WTC11 (cell line): ENCODE measurements at regions not wholly inside any gene's neighbourhood (a gene's known extent, or its start where the extent isn't known, plus 50 kb on each side); places are given as distances from the start of the nearest gene placed in this dataset.

ENCODE experiments used
- ATAC-seq: fragments of 200-7000 bp; cut with Tn5 transposase; 2 replicates; pipeline ENCODE4 v1.10.0; 2021; ENCODE audit warnings: mild to moderate bottlenecking, moderate library complexity
- CTCF ChIA-PET: fragments of 300-600 bp; sonication (Branson Sonifier 250); formaldehyde crosslinking; loops from one replicate; lab custom pipeline; 2021; ENCODE audit warnings: antibody characterized with exemption; lab: Charles Lee
- POLR2A ChIA-PET: fragments of 350-600 bp; sonication (Branson Sonifier 250); formaldehyde crosslinking; loops from one replicate; lab custom pipeline; 2021; ENCODE audit warnings: antibody characterized with exemption; lab: Charles Lee
- DNase-seq: peaks from one replicate; pipeline ENCODE4 v3.0.0; 2021; ENCODE audit warnings: low spot score
- H3K27ac Mint-ChIP-seq: 2 replicates; pipeline ENCODE4 v1.8.0; 2021; ENCODE audit warnings: mixed read lengths
- H3K27me3 Mint-ChIP-seq: 2 replicates; pipeline ENCODE4 v1.8.0; 2021; ENCODE audit warnings: low read depth, mild to moderate bottlenecking, moderate library complexity, mixed read lengths
- H3K36me3 Mint-ChIP-seq: 2 replicates; pipeline ENCODE4 v1.8.0; 2021; ENCODE audit warnings: mixed read lengths
- H3K4me1 Mint-ChIP-seq: 2 replicates; pipeline ENCODE4 v1.8.0; 2022; ENCODE audit warnings: mixed read lengths
- H3K4me3 Mint-ChIP-seq: 2 replicates; pipeline ENCODE4 v1.8.0; 2021; ENCODE audit warnings: mild to moderate bottlenecking, moderate library complexity, mixed read lengths
- H3K9me3 Mint-ChIP-seq: 2 replicates; pipeline ENCODE4 v1.8.0; 2021; ENCODE audit warnings: mixed read lengths
- FOXJ3 ChIP-seq: sonication (generic); formaldehyde crosslinking; IDR thresholded peaks from 2 replicates; pipeline ENCODE4 v1.9.0; 2021; ENCODE audit warnings: missing genetic modification reagents, mild to moderate bottlenecking, borderline replicate concordance
- FOXK1 ChIP-seq: sonication (generic); formaldehyde crosslinking; IDR thresholded peaks from 2 replicates; pipeline ENCODE4 v1.8.0; 2022; ENCODE audit warnings: mild to moderate bottlenecking, moderate library complexity, missing genetic modification reagents
- GABPB1 ChIP-seq: sonication (generic); formaldehyde crosslinking; IDR thresholded peaks from 2 replicates; pipeline ENCODE4 v1.8.1; 2023; ENCODE audit warnings: mild to moderate bottlenecking, missing genetic modification reagents
- HMGA2 ChIP-seq: fragments of 250-450 bp; sonication (Bioruptor Pico); IDR thresholded peaks from 2 replicates; pipeline ENCODE4 v1.4.0; 2021; ENCODE audit warnings: mild to moderate bottlenecking, moderate library complexity
- JUN ChIP-seq: sonication (generic); formaldehyde crosslinking; IDR thresholded peaks from 2 replicates; pipeline ENCODE4 v1.8.0; 2023; ENCODE audit warnings: mild to moderate bottlenecking, missing genetic modification reagents
- NR2C2 ChIP-seq: sonication (generic); formaldehyde crosslinking; IDR thresholded peaks from 2 replicates; pipeline ENCODE4 v1.8.0; 2022; ENCODE audit warnings: mild to moderate bottlenecking, missing genetic modification reagents
- OVOL2 ChIP-seq: fragments of 250-450 bp; sonication (Bioruptor Pico); IDR thresholded peaks from 2 replicates; pipeline ENCODE4 v1.9.0; 2021; ENCODE audit warnings: mild to moderate bottlenecking, borderline replicate concordance
- RELA ChIP-seq: sonication (generic); formaldehyde crosslinking; IDR thresholded peaks from 2 replicates; pipeline ENCODE4 v1.8.1; 2022; ENCODE audit warnings: missing genetic modification reagents, mild to moderate bottlenecking, borderline replicate concordance
- SMAD3 ChIP-seq: sonication (generic); formaldehyde crosslinking; IDR thresholded peaks from 2 replicates; pipeline ENCODE4 v1.8.0; 2022; ENCODE audit warnings: missing genetic modification reagents, mild to moderate bottlenecking, borderline replicate concordance
- SMAD4 ChIP-seq: sonication (generic); formaldehyde crosslinking; IDR thresholded peaks from 2 replicates; pipeline ENCODE4 v1.8.0; 2022; ENCODE audit warnings: mild to moderate bottlenecking, missing genetic modification reagents
- SOX15 ChIP-seq: fragments of 250-450 bp; sonication (Bioruptor Pico); IDR thresholded peaks from 2 replicates; pipeline ENCODE4 v1.9.0; 2021; ENCODE audit warnings: mild to moderate bottlenecking
- ZNF138 ChIP-seq: sonication (generic); formaldehyde crosslinking; conservative IDR thresholded peaks from 2 replicates; pipeline ENCODE4 v1.8.1; 2022; ENCODE audit warnings: mild to moderate bottlenecking, moderate library complexity, missing genetic modification reagents
- ZNF219 ChIP-seq: sonication (generic); formaldehyde crosslinking; IDR thresholded peaks from 2 replicates; pipeline ENCODE4 v1.8.0; 2023; ENCODE audit warnings: missing genetic modification reagents, mild to moderate bottlenecking, borderline replicate concordance
- ZNF263 ChIP-seq: sonication (generic); formaldehyde crosslinking; IDR thresholded peaks from 2 replicates; pipeline ENCODE4 v1.8.1; 2022; ENCODE audit warnings: low read depth, mild to moderate bottlenecking, moderate library complexity, missing genetic modification reagents
- ZNF396 ChIP-seq: fragments of 250-450 bp; sonication (Bioruptor Pico); IDR thresholded peaks from 2 replicates; pipeline ENCODE4 v1.8.0; 2021; ENCODE audit warnings: mild to moderate bottlenecking, moderate library complexity, borderline replicate concordance
- TF ChIP-seq, protein P1 (sequence below): sonication (generic); formaldehyde crosslinking; IDR thresholded peaks from 2 replicates; pipeline ENCODE4 v1.8.0; 2022; ENCODE audit warnings: mild to moderate bottlenecking, missing genetic modification reagents
- TF ChIP-seq, protein P2 (sequence below): sonication (generic); formaldehyde crosslinking; IDR thresholded peaks from 2 replicates; pipeline ENCODE4 v1.8.1; 2023; ENCODE audit warnings: mild to moderate bottlenecking, missing genetic modification reagents, moderate library complexity
- TF ChIP-seq, protein P3 (sequence below): sonication (generic); formaldehyde crosslinking; IDR thresholded peaks from 2 replicates; pipeline ENCODE4 v1.8.0; 2022; ENCODE audit warnings: mild to moderate bottlenecking, missing genetic modification reagents
- TF ChIP-seq, protein P4 (sequence below): sonication (generic); formaldehyde crosslinking; IDR thresholded peaks from 2 replicates; pipeline ENCODE4 v1.8.0; 2023; ENCODE audit warnings: missing genetic modification reagents
- TF ChIP-seq, protein P5 (sequence below): sonication (generic); formaldehyde crosslinking; IDR thresholded peaks from 2 replicates; pipeline ENCODE4 v1.8.1; 2023; ENCODE audit warnings: mild to moderate bottlenecking, missing genetic modification reagents, borderline replicate concordance
- TF ChIP-seq, protein P6 (sequence below): sonication (generic); formaldehyde crosslinking; IDR thresholded peaks from 2 replicates; pipeline ENCODE4 v1.8.0; 2022; ENCODE audit warnings: mild to moderate bottlenecking, missing genetic modification reagents
- TF ChIP-seq, protein P7 (sequence below): fragments of 250-450 bp; sonication (Bioruptor Pico); IDR thresholded peaks from 2 replicates; pipeline ENCODE4 v1.9.0; 2021; ENCODE audit warnings: mild to moderate bottlenecking

DNA sequence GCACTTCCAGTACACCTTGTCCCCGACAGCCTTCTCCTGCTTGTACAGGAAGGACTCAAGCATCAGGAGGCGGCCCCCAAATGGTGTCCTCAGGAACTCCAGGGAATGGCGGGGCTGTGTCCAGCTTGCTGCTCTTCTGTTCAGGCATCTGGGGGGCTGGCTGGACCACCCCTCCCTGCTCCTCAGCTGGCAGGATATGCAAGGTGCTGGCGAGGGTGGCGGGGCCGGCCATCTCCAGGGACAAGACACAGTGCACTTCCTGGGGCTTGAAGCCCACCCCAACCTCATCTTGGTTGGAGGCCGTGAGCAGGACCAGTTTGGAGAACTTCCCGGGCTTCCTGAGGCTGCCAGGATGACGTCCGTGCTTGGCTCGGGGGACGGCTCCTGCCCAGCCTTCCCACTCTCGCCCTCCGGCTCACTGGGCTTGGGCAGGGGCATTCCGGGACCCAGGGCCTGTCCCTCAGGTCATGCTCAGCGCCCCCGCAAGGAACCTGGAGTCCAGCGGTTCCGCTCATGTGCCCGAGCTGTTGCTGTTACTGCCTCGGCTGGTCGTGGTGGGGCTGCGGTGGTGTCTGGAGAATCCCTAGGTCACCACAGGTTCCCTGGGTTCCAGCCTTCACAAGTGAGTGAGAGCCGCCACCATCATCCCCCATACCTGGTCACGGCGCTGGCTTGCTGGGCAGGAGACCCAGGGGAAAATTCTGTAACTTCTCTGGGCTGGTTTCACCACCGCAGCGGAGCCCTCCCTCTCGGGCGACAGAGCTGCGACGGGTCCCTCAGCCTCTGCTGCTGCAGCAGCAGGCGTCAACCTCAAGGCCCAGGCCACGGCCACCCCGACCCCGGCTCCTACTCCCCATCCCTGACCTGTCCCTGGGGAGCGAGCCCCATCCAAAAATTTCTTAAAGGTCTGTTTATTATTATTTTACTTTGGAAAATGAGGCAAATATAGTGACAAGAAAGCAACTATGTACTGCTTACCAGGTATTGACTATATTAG is 82.8 kb upstream of the FXR1 start:
- Mint-ChIP-seq H3K4me1 (peaks cover under 1% of the 10 kb centered on the region; the same call in 1 of the 2 replicates), H3K36me3 (no peaks in the 10 kb centered on the region), H3K4me3 (no peak overlapping the region), H3K9me3 (no peaks in the 10 kb centered on the region), H3K27ac (no peak overlapping the region), H3K27me3 (no peaks in the 10 kb centered on the region)
- ATAC-seq = no peak; the same call in 1 of the 2 replicates
- DNase-seq = no peak
- ChIA-PET POLR2A (no interaction called here), CTCF (no interaction called here)
- no peak for TF ChIP-seq ZNF138 (CRISPR knock-in tag)
- TF ChIP-seq, protein P1, sequence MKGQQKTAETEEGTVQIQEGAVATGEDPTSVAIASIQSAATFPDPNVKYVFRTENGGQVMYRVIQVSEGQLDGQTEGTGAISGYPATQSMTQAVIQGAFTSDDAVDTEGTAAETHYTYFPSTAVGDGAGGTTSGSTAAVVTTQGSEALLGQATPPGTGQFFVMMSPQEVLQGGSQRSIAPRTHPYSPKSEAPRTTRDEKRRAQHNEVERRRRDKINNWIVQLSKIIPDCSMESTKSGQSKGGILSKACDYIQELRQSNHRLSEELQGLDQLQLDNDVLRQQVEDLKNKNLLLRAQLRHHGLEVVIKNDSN = no peak

DNA sequence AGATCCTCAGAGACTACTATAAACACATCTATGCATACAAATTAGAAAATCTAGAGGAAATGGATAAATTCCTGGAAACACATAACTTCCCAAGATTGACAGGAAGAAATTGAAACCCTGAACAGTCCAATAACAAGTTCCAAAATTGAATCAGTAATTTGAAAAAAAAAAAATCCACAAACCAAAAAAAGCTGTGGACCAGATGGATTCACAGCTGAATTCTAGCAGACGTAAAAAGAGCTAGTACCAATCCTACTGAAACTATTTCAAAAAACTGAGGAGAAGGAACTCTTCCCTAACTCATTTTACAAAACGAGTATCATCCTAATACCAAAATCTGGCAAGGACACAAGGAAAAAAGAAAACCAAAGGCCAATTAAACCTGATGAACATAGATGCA is 77.0 kb upstream of the FXR1 start:
- TF ChIP-seq, protein P2, sequence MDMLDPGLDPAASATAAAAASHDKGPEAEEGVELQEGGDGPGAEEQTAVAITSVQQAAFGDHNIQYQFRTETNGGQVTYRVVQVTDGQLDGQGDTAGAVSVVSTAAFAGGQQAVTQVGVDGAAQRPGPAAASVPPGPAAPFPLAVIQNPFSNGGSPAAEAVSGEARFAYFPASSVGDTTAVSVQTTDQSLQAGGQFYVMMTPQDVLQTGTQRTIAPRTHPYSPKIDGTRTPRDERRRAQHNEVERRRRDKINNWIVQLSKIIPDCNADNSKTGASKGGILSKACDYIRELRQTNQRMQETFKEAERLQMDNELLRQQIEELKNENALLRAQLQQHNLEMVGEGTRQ (CRISPR knock-in tag) = no peak
- no peak for TF ChIP-seq ZNF263 (CRISPR knock-in tag)
- ChIA-PET CTCF (no interaction called here), POLR2A (no interaction called here)
- no peak overlapping the region for H3K27ac Mint-ChIP-seq
- H3K4me3 Mint-ChIP-seq = no peak overlapping the region
- H3K4me1 Mint-ChIP-seq = peaks cover 5% of the 10 kb centered on the region
- DNase-seq (no peak), ATAC-seq (no peak)
- H3K27me3 Mint-ChIP-seq = no peaks in the 10 kb centered on the region
- H3K36me3 Mint-ChIP-seq = no peaks in the 10 kb centered on the region
- peaks cover 4% of the 10 kb centered on the region for H3K9me3 Mint-ChIP-seq

DNA sequence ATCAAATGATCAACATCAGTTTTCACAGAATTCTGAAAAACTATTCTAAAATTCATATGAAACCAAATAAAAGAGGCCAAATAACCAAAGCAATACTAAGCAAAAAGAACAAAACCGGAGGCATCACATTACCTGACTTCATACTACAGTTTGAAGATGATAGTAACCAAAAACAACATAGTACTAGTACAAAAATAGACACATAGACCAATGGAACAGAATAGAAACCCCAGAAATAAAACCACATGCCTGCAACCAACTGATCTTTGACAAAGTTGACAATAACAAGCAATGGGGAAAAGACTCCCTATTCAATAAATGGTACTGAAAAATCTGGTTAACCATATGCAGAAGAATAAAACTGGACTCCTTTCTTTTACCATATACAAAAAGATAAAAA is 75.7 kb upstream of the FXR1 start:
- H3K27ac Mint-ChIP-seq = no peak overlapping the region
- H3K36me3 Mint-ChIP-seq = no peaks in the 10 kb centered on the region
- peaks cover 5% of the 10 kb centered on the region for H3K4me1 Mint-ChIP-seq
- TF ChIP-seq, protein P3, sequence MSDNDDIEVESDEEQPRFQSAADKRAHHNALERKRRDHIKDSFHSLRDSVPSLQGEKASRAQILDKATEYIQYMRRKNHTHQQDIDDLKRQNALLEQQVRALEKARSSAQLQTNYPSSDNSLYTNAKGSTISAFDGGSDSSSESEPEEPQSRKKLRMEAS (CRISPR knock-in tag) = no peak
- TF ChIP-seq, protein P4, sequence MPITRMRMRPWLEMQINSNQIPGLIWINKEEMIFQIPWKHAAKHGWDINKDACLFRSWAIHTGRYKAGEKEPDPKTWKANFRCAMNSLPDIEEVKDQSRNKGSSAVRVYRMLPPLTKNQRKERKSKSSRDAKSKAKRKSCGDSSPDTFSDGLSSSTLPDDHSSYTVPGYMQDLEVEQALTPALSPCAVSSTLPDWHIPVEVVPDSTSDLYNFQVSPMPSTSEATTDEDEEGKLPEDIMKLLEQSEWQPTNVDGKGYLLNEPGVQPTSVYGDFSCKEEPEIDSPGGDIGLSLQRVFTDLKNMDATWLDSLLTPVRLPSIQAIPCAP = no peak
- TF ChIP-seq, protein P5, sequence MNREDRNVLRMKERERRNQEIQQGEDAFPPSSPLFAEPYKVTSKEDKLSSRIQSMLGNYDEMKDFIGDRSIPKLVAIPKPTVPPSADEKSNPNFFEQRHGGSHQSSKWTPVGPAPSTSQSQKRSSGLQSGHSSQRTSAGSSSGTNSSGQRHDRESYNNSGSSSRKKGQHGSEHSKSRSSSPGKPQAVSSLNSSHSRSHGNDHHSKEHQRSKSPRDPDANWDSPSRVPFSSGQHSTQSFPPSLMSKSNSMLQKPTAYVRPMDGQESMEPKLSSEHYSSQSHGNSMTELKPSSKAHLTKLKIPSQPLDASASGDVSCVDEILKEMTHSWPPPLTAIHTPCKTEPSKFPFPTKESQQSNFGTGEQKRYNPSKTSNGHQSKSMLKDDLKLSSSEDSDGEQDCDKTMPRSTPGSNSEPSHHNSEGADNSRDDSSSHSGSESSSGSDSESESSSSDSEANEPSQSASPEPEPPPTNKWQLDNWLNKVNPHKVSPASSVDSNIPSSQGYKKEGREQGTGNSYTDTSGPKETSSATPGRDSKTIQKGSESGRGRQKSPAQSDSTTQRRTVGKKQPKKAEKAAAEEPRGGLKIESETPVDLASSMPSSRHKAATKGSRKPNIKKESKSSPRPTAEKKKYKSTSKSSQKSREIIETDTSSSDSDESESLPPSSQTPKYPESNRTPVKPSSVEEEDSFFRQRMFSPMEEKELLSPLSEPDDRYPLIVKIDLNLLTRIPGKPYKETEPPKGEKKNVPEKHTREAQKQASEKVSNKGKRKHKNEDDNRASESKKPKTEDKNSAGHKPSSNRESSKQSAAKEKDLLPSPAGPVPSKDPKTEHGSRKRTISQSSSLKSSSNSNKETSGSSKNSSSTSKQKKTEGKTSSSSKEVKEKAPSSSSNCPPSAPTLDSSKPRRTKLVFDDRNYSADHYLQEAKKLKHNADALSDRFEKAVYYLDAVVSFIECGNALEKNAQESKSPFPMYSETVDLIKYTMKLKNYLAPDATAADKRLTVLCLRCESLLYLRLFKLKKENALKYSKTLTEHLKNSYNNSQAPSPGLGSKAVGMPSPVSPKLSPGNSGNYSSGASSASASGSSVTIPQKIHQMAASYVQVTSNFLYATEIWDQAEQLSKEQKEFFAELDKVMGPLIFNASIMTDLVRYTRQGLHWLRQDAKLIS (CRISPR knock-in tag) = no peak
- TF ChIP-seq HMGA2 (no peak), FOXK1 (CRISPR knock-in tag) (no peak), SOX15 (CRISPR knock-in tag) (no peak), OVOL2 (CRISPR knock-in tag) (no peak), JUN (CRISPR knock-in tag) (no peak), ZNF396 (CRISPR knock-in tag) (no peak), SMAD3 (CRISPR knock-in tag) (no peak), NR2C2 (no peak), ZNF219 (CRISPR knock-in tag) (no peak), SMAD4 (CRISPR knock-in tag) (no peak), GABPB1 (CRISPR knock-in tag) (no peak), FOXJ3 (CRISPR knock-in tag) (no peak), RELA (CRISPR knock-in tag) (no peak)
- TF ChIP-seq, protein P6, sequence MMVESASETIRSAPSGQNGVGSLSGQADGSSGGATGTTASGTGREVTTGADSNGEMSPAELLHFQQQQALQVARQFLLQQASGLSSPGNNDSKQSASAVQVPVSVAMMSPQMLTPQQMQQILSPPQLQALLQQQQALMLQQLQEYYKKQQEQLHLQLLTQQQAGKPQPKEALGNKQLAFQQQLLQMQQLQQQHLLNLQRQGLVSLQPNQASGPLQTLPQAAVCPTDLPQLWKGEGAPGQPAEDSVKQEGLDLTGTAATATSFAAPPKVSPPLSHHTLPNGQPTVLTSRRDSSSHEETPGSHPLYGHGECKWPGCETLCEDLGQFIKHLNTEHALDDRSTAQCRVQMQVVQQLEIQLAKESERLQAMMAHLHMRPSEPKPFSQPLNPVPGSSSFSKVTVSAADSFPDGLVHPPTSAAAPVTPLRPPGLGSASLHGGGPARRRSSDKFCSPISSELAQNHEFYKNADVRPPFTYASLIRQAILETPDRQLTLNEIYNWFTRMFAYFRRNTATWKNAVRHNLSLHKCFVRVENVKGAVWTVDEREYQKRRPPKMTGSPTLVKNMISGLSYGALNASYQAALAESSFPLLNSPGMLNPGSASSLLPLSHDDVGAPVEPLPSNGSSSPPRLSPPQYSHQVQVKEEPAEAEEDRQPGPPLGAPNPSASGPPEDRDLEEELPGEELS (CRISPR knock-in tag) = no peak
- TF ChIP-seq, protein P7, sequence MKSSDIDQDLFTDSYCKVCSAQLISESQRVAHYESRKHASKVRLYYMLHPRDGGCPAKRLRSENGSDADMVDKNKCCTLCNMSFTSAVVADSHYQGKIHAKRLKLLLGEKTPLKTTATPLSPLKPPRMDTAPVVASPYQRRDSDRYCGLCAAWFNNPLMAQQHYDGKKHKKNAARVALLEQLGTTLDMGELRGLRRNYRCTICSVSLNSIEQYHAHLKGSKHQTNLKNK (CRISPR knock-in tag) = no peak
- ChIA-PET CTCF (no interaction called here), POLR2A (no interaction called here)
- peaks cover 15% of the 10 kb centered on the region for H3K9me3 Mint-ChIP-seq
- no peaks in the 10 kb centered on the region for H3K27me3 Mint-ChIP-seq
- ATAC-seq (no peak), DNase-seq (no peak)
- H3K4me3 Mint-ChIP-seq = no peak overlapping the region
